PFSK-1 (cell line): ENCODE measurements at regions not wholly inside any gene's neighbourhood (a gene's known extent, or its start where the extent isn't known, plus 50 kb on each side); places are given as distances from the start of the nearest gene placed in this dataset.

ENCODE experiments used
- SIN3A ChIP-seq: IDR thresholded peaks from 2 replicates; pipeline ENCODE4 v1.6.1; 2012; ENCODE audit warnings: mild to moderate bottlenecking, low read length, moderate library complexity, borderline replicate concordance; ENCODE audit not compliant: insufficient read depth
- TAF1 ChIP-seq: IDR thresholded peaks from 2 replicates; pipeline ENCODE4 v1.6.1; 2012; ENCODE audit warnings: low read length, control low read depth, borderline replicate concordance; ENCODE audit not compliant: insufficient read depth

DNA sequence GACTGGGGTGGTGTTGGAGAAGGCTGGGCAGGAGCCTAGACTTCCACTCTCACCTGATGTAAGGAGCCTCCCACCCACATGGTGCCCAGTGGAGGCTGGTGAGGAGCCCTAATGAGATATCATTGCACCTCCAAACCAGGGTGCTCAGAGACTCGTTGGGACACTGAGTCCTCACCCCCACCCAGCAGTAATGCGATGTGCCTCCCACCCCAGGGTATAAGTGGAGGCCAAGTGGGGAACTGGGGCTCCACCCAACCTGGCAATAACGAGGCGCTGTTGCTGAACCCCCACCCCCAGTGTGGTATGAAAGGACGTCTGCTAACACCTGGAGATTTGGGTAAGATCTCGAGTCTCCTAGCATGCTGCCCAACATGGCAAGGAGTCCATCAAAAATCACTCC lies 510.2 kb downstream of the PREX1 start:
- TF ChIP-seq TAF1, result no peak
- no peak for TF ChIP-seq SIN3A
